AG08395 (cell line): ENCODE measurements at regions not wholly inside any gene's neighbourhood (a gene's known extent, or its start where the extent isn't known, plus 50 kb on each side); places are given as distances from the start of the nearest gene placed in this dataset.

ENCODE experiments used
- DNase-seq: peaks from one replicate; pipeline ENCODE4 v3.0.0; 2012; ENCODE audit warnings: mixed read lengths, low spot score

DNA sequence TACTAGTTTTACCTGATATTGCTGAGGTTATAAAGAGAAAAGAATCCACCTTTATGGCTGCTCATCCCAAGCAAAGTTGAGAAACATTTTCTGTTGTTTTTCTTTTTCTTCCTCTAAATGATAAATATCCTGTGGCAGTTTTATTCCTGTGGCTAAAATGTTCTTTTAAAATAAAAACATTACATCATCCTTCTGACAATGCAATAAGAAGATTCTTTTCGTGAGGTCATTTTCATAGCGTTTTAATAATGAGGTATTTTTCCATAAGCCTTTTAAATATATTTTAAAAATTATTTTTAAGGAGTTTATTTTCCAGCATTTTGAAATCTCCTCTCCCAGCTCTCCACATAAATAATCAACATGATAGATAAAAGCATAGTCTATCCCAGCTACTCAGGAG, 52.8 kb upstream of the EPB41L3 start:
- DNase-seq: no peak
